OCI-LY7 (cell line): ENCODE measurements at regions not wholly inside any gene's neighbourhood (a gene's known extent, or its start where the extent isn't known, plus 50 kb on each side); places are given as distances from the start of the nearest gene placed in this dataset.

ENCODE experiments used
- BruUV-seq: library from RNA; stranded (reverse); fragments of 400-500 nt; replicated peaks from 2 replicates; lab custom pipeline; 2021; lab: Mats Ljungman, UMichigan
- CTCF ChIA-PET: fragments of 300-600 bp; sonication (Branson Sonifier 250); formaldehyde crosslinking; loops from one replicate; lab custom pipeline; 2022; ENCODE audit warnings: antibody characterized with exemption; ENCODE audit not compliant: unreplicated experiment; lab: Charles Lee
- POLR2A ChIA-PET: fragments of 300-600 bp; sonication (Branson Sonifier 250); formaldehyde crosslinking; loops from one replicate; lab custom pipeline; 2022; ENCODE audit warnings: antibody characterized with exemption; lab: Charles Lee
- DNase-seq: peaks from one replicate; pipeline ENCODE4 v3.0.0-alpha.2; 2015; ENCODE audit warnings: low spot score
- H2AFZ ChIP-seq: fragments of 200-600 bp; sonication (generic), shearing (Covaris generic); 2 replicates; pipeline ENCODE4 v1.6.1; 2014; ENCODE audit warnings: mild to moderate bottlenecking, antibody characterized with exemption, low read length, moderate library complexity
- H3K27ac ChIP-seq: fragments of 200-600 bp; sonication (generic); 2 replicates; pipeline ENCODE4 v1.5.1; 2014; ENCODE audit warnings: mixed run types, low read depth, mild to moderate bottlenecking, moderate library complexity, low read length, inconsistent platforms; ENCODE audit not compliant: poor library complexity, severe bottlenecking
- H3K36me3 ChIP-seq: fragments of 200-600 bp; sonication (generic); 2 replicates; pipeline ENCODE4 v1.6.1; 2014; ENCODE audit warnings: mild to moderate bottlenecking, antibody characterized with exemption, low read length, moderate library complexity, mixed read lengths; ENCODE audit not compliant: insufficient read depth
- H3K4me1 ChIP-seq: fragments of 200-600 bp; sonication (generic); 2 replicates; pipeline ENCODE4 v1.5.1; 2014; ENCODE audit warnings: mild to moderate bottlenecking, low read length; ENCODE audit not compliant: insufficient read depth, poor library complexity, severe bottlenecking
- H3K4me2 ChIP-seq: fragments of 200-600 bp; sonication (generic); 2 replicates; pipeline ENCODE4 v1.6.1; 2014; ENCODE audit warnings: mild to moderate bottlenecking, low read length
- H3K4me3 ChIP-seq: fragments of 200-600 bp; sonication (generic); 2 replicates; pipeline ENCODE4 v1.5.1; 2014; ENCODE audit warnings: mild to moderate bottlenecking, low read depth, low read length; ENCODE audit not compliant: poor library complexity, severe bottlenecking
- H3K79me2 ChIP-seq: fragments of 200-600 bp; sonication (generic); 2 replicates; pipeline ENCODE4 v1.6.1; 2016; ENCODE audit warnings: low read depth, mild to moderate bottlenecking, low read length, moderate library complexity, mixed read lengths; ENCODE audit not compliant: insufficient read depth
- H3K9me2 ChIP-seq: fragments of 200-600 bp; sonication (generic); 2 replicates; pipeline ENCODE4 v1.6.1; 2016; ENCODE audit warnings: mild to moderate bottlenecking, low read length, mixed read lengths; ENCODE audit not compliant: insufficient read depth
- H3K9me3 ChIP-seq: fragments of 200-600 bp; sonication (generic); 2 replicates; pipeline ENCODE4 v1.6.1; 2014; ENCODE audit warnings: mild to moderate bottlenecking, mixed run types, low read length, mixed read lengths
- H4K20me1 ChIP-seq: fragments of 200-600 bp; sonication (generic); 2 replicates; pipeline ENCODE4 v1.6.1; 2014; ENCODE audit warnings: mild to moderate bottlenecking, antibody characterized with exemption, low read length, moderate library complexity, mixed read lengths; ENCODE audit not compliant: insufficient read depth
- EZH2phosphoT487 ChIP-seq: fragments of 200-600 bp; sonication (generic); IDR thresholded peaks from 2 replicates; pipeline ENCODE4 v1.6.1; 2018; ENCODE audit warnings: low read depth, borderline replicate concordance, mild to moderate bottlenecking, mixed run types, antibody characterized with exemption, low read length, moderate library complexity, mixed read lengths
- intact Hi-C: fragments of 100-400 bp; cut with micrococcal nuclease; formaldehyde crosslinking; loops from one replicate; pipeline ENCODE4 v1.10.0; 2022; ENCODE audit not compliant: unreplicated experiment
- TF ChIP-seq, protein P1 (sequence below): fragments of 200-600 bp; sonication (generic); conservative IDR thresholded peaks from 2 replicates; pipeline ENCODE4 v1.5.1; 2014; ENCODE audit warnings: mild to moderate bottlenecking, antibody characterized with exemption, low read length, moderate library complexity, mixed read lengths

DNA sequence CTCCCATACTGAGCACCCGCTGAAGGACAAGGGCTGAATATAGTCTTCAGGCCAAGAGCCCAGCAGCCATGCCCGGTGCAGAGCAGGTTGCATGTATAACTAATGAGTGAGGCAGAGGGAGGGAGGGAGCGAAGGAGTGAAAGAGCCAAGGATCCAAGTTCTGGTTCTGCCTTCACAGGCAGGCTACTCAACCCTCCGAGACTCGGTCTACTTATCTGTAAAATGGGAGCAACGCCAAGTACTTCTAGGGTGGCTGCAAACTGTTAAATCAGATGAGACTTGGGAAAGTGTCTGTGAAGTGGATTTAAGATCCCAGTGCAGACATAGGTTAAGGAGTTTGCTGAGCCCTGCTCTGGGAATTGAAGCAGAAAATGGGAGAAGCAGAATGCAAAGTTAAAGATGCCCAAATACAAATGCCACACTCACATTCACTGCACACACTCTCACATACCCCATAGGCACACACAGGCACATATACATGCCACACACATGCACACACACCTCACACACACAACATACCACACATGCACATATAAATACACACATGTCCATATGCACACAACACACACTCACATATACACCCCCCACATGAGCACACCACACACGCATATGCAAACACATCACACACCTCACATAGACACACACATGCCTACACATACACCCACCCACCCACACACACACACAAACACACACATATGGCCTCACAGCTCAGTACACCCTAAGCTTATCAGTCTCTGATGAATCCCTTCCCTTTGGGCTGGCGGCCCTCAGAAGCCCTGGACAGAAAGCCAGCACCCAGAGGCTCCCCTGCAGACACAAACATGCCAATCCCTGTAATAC, 76.7 kb downstream of the PITPNM2 start:
- Histone ChIP-seq H2AFZ (no peak overlapping the region), H4K20me1 (no peaks in the 10 kb centered on the region), H3K36me3 (no peaks in the 10 kb centered on the region), H3K4me1 (peaks cover 18% of the 10 kb centered on the region), H3K4me2 (no peak overlapping the region; the same call in 1 of the 2 replicates), H3K79me2 (no peaks in the 10 kb centered on the region), H3K9me2 (no peaks in the 10 kb centered on the region), H3K27ac (no peak overlapping the region), H3K4me3 (no peak overlapping the region), H3K9me3 (no peaks in the 10 kb centered on the region)
- POLR2A ChIA-PET, result interaction anchor here (1.7 kb wide), 1 partner anchor 10 kb away, joined by 13 read pairs; no protein-coding TSS in a partner anchor
- intact Hi-C loops, result no loop called here
- DNase-seq, result no peak
- CTCF ChIA-PET, result no interaction called here
- TF ChIP-seq, protein P1, sequence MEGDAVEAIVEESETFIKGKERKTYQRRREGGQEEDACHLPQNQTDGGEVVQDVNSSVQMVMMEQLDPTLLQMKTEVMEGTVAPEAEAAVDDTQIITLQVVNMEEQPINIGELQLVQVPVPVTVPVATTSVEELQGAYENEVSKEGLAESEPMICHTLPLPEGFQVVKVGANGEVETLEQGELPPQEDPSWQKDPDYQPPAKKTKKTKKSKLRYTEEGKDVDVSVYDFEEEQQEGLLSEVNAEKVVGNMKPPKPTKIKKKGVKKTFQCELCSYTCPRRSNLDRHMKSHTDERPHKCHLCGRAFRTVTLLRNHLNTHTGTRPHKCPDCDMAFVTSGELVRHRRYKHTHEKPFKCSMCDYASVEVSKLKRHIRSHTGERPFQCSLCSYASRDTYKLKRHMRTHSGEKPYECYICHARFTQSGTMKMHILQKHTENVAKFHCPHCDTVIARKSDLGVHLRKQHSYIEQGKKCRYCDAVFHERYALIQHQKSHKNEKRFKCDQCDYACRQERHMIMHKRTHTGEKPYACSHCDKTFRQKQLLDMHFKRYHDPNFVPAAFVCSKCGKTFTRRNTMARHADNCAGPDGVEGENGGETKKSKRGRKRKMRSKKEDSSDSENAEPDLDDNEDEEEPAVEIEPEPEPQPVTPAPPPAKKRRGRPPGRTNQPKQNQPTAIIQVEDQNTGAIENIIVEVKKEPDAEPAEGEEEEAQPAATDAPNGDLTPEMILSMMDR, result no peak
- no peak for TF ChIP-seq EZH2phosphoT487
- BruUV-seq, result no TSS peak

DNA sequence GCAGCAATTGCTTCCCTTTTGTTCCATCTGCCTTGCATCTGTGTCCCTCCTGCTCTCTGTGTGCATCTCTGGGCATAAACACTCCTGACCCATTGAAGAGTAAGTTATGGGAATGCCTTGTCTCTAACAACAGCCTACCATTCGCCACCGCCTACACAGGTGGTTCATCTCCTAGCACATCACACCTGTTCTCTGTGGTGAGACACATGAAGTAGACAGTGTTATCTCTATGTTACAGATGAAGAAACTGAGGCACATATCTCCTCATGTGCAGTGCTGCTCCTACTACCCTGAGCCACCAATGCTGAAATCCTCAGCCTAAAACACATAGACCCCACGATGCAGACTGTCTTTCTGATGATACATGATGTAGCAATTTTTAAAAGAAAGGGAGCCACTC, 77.6 kb downstream of the PITPNM2 start:
- BruUV-seq, result no TSS peak
- H3K79me2 ChIP-seq, result no peaks in the 10 kb centered on the region
- intact Hi-C loops, result no loop called here
- no peaks in the 10 kb centered on the region for H3K9me3 ChIP-seq
- H3K4me2 ChIP-seq, result no peak overlapping the region
- no peak overlapping the region for H2AFZ ChIP-seq
- no peak for DNase-seq
- H3K36me3 ChIP-seq, result no peaks in the 10 kb centered on the region
- H3K9me2 ChIP-seq, result no peaks in the 10 kb centered on the region
- H3K27ac ChIP-seq, result no peak overlapping the region
- CTCF ChIA-PET, result no interaction called here
- no peaks in the 10 kb centered on the region for H4K20me1 ChIP-seq
- peaks cover 18% of the 10 kb centered on the region for H3K4me1 ChIP-seq
- POLR2A ChIA-PET, result no interaction called here
- no peak overlapping the region for H3K4me3 ChIP-seq
- TF ChIP-seq, protein P1, result no peak
- TF ChIP-seq EZH2phosphoT487, result no peak

DNA sequence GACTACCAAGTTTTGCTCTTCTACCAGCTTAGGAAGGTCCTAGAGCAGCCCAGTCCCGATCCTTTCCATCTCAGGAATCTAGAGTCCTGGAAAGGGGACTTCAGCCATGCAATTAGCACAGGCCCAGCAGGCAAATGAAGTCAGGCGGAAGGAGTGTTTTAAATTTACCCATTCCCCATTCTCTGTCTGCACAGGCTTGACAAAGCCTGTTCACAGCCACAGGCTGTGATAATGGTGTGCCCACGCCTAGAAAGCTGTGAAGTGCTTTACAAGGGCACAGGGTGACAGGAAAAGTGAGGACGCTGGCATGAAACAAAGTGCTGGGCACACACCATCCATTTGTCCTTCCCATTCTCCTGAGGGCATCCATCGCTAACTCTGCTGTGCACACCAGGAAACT, 79.0 kb downstream of the PITPNM2 start:
- H3K4me3 ChIP-seq, result no peak overlapping the region
- H3K36me3 ChIP-seq, result no peaks in the 10 kb centered on the region
- BruUV-seq, result no TSS peak
- ChIA-PET CTCF (no interaction called here), POLR2A (no interaction called here)
- intact Hi-C loops, result no loop called here
- H3K4me1 ChIP-seq, result peaks cover 15% of the 10 kb centered on the region
- no peaks in the 10 kb centered on the region for H4K20me1 ChIP-seq
- H3K9me3 ChIP-seq, result no peaks in the 10 kb centered on the region
- H2AFZ ChIP-seq, result no peak overlapping the region
- H3K79me2 ChIP-seq, result no peaks in the 10 kb centered on the region
- H3K9me2 ChIP-seq, result no peaks in the 10 kb centered on the region
- TF ChIP-seq, protein P1, result no peak
- no peak for TF ChIP-seq EZH2phosphoT487
- H3K27ac ChIP-seq, result no peak overlapping the region
- DNase-seq, result no peak
- H3K4me2 ChIP-seq, result no peak overlapping the region
